ENCODE measurements at regions not wholly inside any gene's neighbourhood (a gene's known extent, or its start where the extent isn't known, plus 50 kb on each side); places are given as distances from the start of the nearest gene placed in this dataset.
"Not testable (repeated sequence)": the region's sequence is repeated elsewhere in the genome, so short reads cannot be mapped to it uniquely, and the experiment has no call there.

DNA sequence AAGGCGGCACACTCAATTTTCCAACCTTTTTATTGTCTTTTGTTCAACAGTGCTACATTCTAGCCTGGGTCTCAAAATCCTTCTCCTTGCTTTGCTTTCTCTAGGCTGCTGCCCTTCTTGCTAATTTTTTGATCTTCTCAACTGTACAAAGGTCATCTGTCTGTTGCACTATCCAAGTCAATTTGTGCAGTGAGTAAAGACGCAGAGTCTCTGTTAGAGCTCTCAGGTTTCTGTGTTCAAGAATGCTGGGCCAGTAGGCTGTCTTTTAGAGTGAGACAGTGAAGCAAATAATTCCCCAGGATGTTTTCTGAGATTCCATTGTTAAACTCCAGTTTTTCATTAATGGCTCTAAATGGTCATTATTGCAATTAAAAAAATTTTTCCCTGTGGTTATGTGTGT, 255.7 kb upstream of the ACTBL2 start:
- Histone ChIP-seq H3K36me3 (no peaks in the 10 kb centered on the region), H3K9me3 (replicated peaks) (no peaks in the 10 kb centered on the region), H3K4me3 (no peak overlapping the region), H3K4me1 (peaks cover 16% of the 10 kb centered on the region), H3K27ac (no peak overlapping the region), H3K27me3 (no peaks in the 10 kb centered on the region)
- DNase-seq, result no peak

GRCh38 chr5:57736716-57737115, 254.1 kb upstream of the ACTBL2 start:
- Histone ChIP-seq H3K4me3 (no peak overlapping the region), H3K27me3 (no peaks in the 10 kb centered on the region), H3K36me3 (no peaks in the 10 kb centered on the region), H3K27ac (no peak overlapping the region; the same call in 1 of the 2 replicates), H3K9me3 (replicated peaks) (no peaks in the 10 kb centered on the region), H3K4me1 (peaks cover 16% of the 10 kb centered on the region)
- DNase-seq, result no peak

DNA sequence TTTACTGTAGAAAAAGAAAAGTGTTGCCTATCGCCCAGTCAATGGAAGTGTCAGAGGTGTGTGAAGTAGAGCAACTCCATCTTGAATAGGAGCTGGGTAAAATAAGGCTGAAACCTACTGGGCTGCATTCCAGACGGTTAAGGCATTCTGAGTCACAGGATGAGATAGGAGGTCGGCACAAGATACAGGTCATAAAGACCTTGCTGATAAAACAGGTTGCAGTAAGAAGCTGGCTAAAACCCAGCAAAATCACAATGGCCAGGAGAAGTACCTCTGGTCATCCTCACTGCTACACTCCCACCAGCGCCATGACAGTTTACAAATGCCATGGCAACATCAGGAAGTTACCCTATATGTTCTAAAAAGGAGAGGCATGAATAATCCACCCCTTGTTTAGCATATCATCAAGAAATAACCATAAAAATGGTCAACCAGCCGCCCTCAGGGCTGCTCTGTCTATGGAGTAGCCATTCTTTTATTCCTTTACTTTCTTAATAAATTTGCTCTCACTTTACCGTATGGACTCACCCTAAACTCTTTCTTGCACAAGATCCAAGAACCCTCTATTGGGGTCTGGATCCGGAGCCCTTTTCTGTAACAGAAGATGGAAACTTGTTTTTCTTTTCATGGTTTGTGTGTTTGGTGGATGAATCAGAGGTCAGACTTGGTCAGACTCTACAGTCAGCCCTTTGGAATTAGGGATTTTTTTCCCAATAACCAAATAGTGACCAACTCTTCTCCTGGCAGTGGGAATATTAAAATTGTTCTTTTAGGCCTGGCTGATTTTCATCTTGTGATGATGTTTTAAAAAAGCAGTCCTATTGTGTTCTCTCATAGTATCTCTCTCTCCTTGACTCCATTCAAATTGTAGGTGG, 252.9 kb upstream of the ACTBL2 start:
- not testable (repeated sequence) for H3K36me3 ChIP-seq; H3K27me3 ChIP-seq; H3K9me3 ChIP-seq (replicated peaks); H3K4me3 ChIP-seq
- peak in 1 of 2 experiments; percentile 20 for DNase-seq
- H3K27ac ChIP-seq, result peak overlapping the region; percentile 52
- H3K4me1 ChIP-seq, result peaks cover 16% of the 10 kb centered on the region

- Histone ChIP-seq H3K27ac (no peak overlapping the region), H3K36me3 (no peaks in the 10 kb centered on the region), H3K4me1 (peaks cover 16% of the 10 kb centered on the region), H3K9me3 (replicated peaks) (no peaks in the 10 kb centered on the region), H3K4me3 (no peak overlapping the region), H3K27me3 (no peaks in the 10 kb centered on the region)
- no peak for DNase-seq
These were observed 251.7 kb upstream of the ACTBL2 start for GRCh38 chr5:57734296-57734695.

DNA sequence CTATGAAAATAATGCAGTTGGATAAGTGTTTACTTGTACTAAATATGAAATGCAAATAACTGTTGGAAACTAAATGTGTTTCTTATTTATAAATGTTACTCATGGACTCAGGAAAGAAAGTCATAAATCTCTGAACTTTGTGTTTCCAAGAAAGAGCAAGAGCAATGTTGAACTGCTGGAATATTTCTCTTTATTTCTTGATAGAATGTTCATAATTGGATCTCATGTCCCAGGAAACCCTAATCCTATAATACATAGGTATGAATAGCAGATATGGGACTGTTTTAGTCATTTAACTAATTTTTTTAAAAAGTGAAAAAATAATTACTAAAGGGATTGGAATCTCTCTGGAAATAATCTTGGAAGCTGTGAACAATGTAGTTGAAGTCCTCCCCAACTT, 245.0 kb upstream of the ACTBL2 start:
- peaks cover 3% of the 10 kb centered on the region; the same call in 1 of the 2 replicates for H3K4me1 ChIP-seq
- H3K4me3 ChIP-seq, result no peak overlapping the region
- H3K9me3 ChIP-seq (replicated peaks), result no peaks in the 10 kb centered on the region; the same call in 1 of the 2 replicates
- no peaks in the 10 kb centered on the region for H3K36me3 ChIP-seq
- DNase-seq, result no peak
- H3K27ac ChIP-seq, result no peak overlapping the region
- H3K27me3 ChIP-seq, result no peaks in the 10 kb centered on the region

DNA sequence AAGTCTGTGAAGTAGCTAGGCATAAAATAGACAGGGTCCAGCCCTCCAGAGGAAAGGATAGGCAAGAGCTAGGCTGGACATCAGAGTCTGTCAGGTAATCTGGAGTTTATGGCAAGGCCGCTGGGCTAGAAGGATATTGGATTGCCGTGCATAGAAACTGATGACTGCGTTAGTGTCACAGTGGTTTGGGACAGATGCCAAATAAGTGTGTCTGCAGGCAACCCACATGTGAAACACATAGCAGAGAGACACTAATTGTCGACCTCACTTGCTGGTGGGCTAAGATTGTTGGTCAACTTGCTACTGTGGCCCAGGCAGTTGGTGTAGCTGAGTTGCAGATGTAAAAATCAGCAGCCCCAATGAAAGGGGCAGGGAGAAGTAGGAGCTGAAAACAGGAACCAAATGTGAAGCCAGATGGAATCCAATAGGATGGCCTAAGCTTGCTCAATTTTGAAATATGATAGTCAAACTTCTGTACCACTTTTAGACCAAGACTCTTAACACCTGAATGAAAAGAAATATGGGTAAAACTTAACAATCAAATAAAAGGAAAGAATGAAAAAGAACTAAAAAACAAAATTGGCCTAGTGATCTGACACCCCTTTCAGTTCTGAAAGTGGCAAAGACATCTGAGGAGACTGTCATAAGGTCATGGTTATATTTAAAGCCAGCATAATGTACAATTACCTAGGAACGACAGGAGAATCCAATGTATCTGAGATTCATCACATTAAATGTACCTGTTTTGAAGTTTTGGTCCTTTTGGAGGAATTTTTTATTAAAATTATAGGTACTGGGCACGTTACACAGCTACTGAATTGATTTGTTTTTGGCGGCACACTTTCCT, 243.3 kb upstream of the ACTBL2 start:
- Histone ChIP-seq H3K36me3 (no peaks in the 10 kb centered on the region), H3K27ac (no peak overlapping the region), H3K9me3 (replicated peaks) (no peaks in the 10 kb centered on the region; the same call in 1 of the 2 replicates), H3K27me3 (no peaks in the 10 kb centered on the region), H3K4me1 (peaks cover 3% of the 10 kb centered on the region), H3K4me3 (no peak overlapping the region)
- DNase-seq, result peak in 1 of 2 experiments; percentile 48

DNA sequence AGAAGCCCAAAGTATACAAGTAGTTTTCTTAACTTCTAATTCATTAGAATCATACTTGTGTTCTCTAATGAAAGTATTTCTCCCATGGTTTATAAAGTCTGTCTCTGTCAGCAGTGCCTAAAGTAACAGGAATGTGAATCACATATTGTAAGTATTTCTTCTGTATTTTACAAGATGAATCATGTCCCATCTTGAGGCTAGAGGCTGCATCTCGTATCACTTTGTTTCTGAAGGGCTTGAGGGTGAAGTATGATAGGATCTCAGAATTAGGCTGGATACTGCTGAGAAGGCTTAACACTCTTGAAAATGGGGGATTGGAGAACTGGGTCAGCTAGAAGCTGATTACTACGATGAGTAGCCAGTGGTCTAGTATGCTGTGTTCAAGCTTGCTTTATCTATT, 242.2 kb upstream of the ACTBL2 start:
- Histone ChIP-seq H3K9me3 (replicated peaks) (no peaks in the 10 kb centered on the region; the same call in 1 of the 2 replicates), H3K27me3 (no peaks in the 10 kb centered on the region), H3K4me3 (no peak overlapping the region), H3K4me1 (peaks cover 9% of the 10 kb centered on the region), H3K27ac (no peak overlapping the region), H3K36me3 (no peaks in the 10 kb centered on the region)
- DNase-seq, result no peak

DNA sequence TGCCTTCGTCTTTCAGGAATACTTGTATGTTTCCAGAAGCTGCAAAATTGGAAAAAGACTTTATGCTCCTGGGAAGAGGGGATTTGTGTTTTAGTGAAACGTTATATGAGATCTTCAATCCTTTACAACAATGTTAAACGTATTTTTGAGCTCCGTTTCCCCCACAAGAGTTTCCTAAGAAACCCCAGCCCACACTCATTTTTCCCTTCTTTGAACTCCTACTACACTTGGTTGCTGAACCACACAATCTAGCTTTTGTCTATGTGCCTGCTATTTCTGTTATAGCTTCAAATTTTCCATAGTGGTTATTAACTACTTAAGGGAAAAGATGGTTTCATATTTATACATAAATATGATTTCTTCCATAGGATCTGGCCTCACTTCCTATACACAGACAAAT, 238.6 kb upstream of the ACTBL2 start:
- Histone ChIP-seq H3K9me3 (replicated peaks) (no peaks in the 10 kb centered on the region), H3K4me3 (no peak overlapping the region), H3K4me1 (peaks cover 22% of the 10 kb centered on the region), H3K27me3 (no peaks in the 10 kb centered on the region), H3K27ac (no peak overlapping the region), H3K36me3 (no peaks in the 10 kb centered on the region)
- DNase-seq, result no peak

GRCh38 chr5:57720656-57721055, 238.0 kb upstream of the ACTBL2 start:
- H3K9me3 ChIP-seq (replicated peaks), result no peaks in the 10 kb centered on the region
- H3K4me3 ChIP-seq, result no peak overlapping the region
- H3K36me3 ChIP-seq, result no peaks in the 10 kb centered on the region
- peaks cover 22% of the 10 kb centered on the region for H3K4me1 ChIP-seq
- no peak for DNase-seq
- no peaks in the 10 kb centered on the region for H3K27me3 ChIP-seq
- no peak overlapping the region for H3K27ac ChIP-seq

DNA sequence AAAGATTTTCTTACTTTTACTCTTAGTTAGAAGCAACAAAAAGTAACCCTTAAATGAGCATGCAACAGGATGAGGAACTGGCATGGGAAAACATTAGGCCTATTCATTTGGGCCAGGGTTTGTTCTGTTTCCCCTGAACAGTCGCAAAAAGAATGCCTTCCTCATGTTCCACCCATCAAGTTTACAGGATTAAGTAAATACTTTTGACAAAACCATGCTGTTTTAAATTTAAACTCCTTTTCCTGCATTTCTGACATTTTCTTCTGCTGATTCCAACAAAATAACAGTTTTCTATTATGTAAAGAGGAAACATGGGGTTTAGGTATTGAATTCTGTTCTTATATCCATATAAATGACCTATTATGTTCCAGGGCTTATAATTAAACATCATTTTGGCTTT, 236.6 kb upstream of the ACTBL2 start:
- H3K36me3 ChIP-seq, result no peaks in the 10 kb centered on the region
- no peaks in the 10 kb centered on the region for H3K27me3 ChIP-seq
- peaks cover 22% of the 10 kb centered on the region for H3K4me1 ChIP-seq
- no peak for DNase-seq
- no peak overlapping the region for H3K27ac ChIP-seq
- H3K9me3 ChIP-seq (replicated peaks), result no peaks in the 10 kb centered on the region
- H3K4me3 ChIP-seq, result no peak overlapping the region

- H3K4me1 ChIP-seq, result peaks cover 22% of the 10 kb centered on the region
- H3K4me3 ChIP-seq, result no peak overlapping the region
- no peaks in the 10 kb centered on the region for H3K9me3 ChIP-seq (replicated peaks)
- H3K27ac ChIP-seq, result no peak overlapping the region
- no peak for DNase-seq
- H3K27me3 ChIP-seq, result no peaks in the 10 kb centered on the region
- H3K36me3 ChIP-seq, result no peaks in the 10 kb centered on the region
These were observed 235.5 kb upstream of the ACTBL2 start for GRCh38 chr5:57718155-57718554.

DNA sequence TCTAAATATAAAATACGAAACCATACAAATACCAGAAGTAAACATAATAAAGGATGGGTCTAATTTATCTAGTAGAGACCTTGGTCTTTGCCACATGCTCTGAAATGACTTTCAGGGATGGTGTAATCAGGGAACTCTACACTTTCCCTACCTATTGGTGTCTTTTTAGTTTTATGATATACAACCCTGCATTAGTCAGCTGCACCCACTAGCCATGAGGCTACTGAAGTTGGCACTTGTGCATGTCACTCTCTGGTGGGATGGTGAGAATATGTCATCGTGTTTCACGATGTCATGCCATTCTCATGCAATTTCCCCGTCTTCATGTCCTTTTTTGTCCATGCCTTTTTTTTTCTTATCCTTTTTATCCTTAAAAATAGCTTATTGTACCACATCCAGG, 234.9 kb upstream of the ACTBL2 start:
- H3K4me1 ChIP-seq, result peaks cover 22% of the 10 kb centered on the region
- peak; percentile 30 to 52 for DNase-seq
- H3K27me3 ChIP-seq, result no peaks in the 10 kb centered on the region

DNA sequence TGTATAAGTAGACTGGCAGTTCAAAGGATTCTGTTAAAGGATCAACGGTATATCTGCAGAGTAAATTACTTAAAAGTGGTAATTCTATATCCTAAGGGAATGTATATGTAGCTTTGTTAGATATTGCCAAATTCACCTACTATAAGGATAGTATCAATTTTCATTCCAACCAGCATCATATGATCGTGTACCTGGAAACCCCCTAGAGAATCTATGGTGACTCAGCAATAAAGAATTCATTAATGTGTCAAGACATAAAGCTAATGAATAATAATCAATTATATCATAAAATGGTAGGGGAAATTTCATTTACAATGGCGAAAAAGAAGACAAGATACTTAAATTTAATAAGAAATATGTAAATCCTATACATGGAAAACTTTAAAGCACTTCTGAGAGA, 234.1 kb upstream of the ACTBL2 start:
- no peak for DNase-seq
- H3K36me3 ChIP-seq, result no peaks in the 10 kb centered on the region
- H3K4me3 ChIP-seq, result no peak overlapping the region
- H3K27ac ChIP-seq, result no peak overlapping the region
- peaks cover 22% of the 10 kb centered on the region for H3K4me1 ChIP-seq
- H3K27me3 ChIP-seq, result no peaks in the 10 kb centered on the region
- H3K9me3 ChIP-seq (replicated peaks), result no peaks in the 10 kb centered on the region

More for the DNA sequence above, 234.9 kb upstream of the ACTBL2 start:
- H3K9me3 ChIP-seq (replicated peaks), result no peaks in the 10 kb centered on the region
- no peak overlapping the region for H3K4me3 ChIP-seq
- no peaks in the 10 kb centered on the region for H3K36me3 ChIP-seq
- H3K27ac ChIP-seq, result no peak overlapping the region

DNA sequence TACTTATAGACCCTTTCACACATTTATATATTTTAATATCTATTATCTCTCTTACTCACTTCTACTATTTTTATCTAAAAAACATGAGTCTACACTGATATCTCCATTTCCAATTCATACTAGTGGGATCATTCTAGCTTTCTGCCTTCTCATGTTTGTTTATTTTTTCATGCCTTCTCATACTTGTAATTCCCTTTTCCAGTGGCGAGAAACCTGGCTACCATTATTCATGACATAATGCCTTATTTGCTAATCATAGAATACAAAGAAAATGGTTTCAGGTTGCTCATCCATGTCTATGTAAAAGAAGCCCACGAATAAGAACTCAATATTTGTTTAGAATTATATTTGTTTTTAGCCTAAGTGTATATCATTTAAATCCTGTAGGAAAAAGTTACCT, 232.7 kb upstream of the ACTBL2 start:
- no peak overlapping the region for H3K4me3 ChIP-seq
- no peak overlapping the region for H3K27ac ChIP-seq
- H3K36me3 ChIP-seq, result no peaks in the 10 kb centered on the region
- H3K27me3 ChIP-seq, result no peaks in the 10 kb centered on the region
- H3K4me1 ChIP-seq, result peaks cover 20% of the 10 kb centered on the region
- H3K9me3 ChIP-seq (replicated peaks), result no peaks in the 10 kb centered on the region
- no peak for DNase-seq

DNA sequence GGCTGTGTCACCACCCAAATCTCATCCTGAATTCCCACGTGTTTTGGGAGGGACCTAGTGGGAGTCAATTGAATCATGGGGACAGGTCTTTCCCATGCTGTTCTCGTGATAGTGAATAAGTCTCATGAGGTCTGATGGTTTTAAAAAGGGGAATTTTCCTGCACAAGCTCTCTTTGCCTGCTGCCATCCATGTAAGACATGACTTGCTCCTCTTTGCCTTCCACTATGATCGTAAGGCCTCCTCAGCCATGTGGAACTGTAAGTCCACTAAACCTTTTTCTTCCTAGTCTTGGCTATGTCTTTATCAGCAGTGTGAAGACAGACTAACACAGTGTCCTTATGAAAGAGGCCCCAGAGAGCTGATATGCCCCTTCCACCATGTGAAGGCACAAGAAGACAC, 230.9 kb upstream of the ACTBL2 start:
- H3K27ac ChIP-seq; DNase-seq; H3K9me3 ChIP-seq (replicated peaks); H3K4me3 ChIP-seq; H3K27me3 ChIP-seq; H3K36me3 ChIP-seq: not testable (repeated sequence)
- H3K4me1 ChIP-seq, result peaks cover 11% of the 10 kb centered on the region
